GM12874 (cell line): ENCODE measurements at regions not wholly inside any gene's neighbourhood (a gene's known extent, or its start where the extent isn't known, plus 50 kb on each side); places are given as distances from the start of the nearest gene placed in this dataset.

ENCODE experiments used
- TF ChIP-seq, protein P1 (sequence below): IDR thresholded peaks from 2 replicates; pipeline ENCODE4 v1.5.1; 2011; ENCODE audit warnings: low read depth, mild to moderate bottlenecking, control low read depth, low read length, moderate library complexity; ENCODE audit not compliant: insufficient read depth

DNA sequence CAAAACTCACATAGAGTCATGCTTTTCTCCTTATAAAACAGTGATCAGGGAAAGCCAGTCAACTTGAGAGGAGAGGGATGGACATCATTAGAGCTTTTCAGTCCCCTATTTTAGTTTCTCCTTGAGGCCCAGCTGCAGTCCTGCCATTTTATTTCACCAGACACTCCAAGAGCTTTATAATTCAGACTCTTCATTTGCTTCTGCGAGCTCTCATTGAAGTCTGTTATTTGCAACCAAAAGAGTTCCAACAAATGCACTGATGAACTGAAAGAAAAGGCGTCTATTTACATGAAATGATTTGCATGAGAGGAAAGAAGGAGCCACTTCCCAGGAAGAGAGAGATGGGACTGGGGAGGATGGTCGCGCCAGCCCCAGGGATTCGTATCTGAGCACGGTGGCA, 86.8 kb downstream of the NDUFA12 start:
- TF ChIP-seq, protein P1, sequence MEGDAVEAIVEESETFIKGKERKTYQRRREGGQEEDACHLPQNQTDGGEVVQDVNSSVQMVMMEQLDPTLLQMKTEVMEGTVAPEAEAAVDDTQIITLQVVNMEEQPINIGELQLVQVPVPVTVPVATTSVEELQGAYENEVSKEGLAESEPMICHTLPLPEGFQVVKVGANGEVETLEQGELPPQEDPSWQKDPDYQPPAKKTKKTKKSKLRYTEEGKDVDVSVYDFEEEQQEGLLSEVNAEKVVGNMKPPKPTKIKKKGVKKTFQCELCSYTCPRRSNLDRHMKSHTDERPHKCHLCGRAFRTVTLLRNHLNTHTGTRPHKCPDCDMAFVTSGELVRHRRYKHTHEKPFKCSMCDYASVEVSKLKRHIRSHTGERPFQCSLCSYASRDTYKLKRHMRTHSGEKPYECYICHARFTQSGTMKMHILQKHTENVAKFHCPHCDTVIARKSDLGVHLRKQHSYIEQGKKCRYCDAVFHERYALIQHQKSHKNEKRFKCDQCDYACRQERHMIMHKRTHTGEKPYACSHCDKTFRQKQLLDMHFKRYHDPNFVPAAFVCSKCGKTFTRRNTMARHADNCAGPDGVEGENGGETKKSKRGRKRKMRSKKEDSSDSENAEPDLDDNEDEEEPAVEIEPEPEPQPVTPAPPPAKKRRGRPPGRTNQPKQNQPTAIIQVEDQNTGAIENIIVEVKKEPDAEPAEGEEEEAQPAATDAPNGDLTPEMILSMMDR = no peak

DNA sequence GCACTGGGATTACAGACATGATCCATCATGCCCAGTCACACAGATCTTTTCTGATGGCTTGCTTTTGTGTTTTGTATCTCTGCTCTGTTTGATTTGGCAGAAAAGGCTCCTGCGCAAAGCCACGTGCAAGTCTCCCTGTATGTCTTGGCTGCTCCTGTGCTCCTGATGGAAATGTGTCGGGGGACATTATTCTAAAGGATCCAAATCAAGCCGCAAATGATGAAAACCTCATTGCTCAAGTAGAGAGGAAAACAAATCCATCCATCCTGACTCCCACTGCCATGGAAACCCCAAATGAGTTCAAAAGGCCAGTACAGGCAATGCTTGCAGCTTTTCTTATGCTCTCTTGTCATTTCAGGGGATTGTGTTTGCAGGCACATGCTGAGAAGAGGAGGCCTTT, 93.8 kb downstream of the NDUFA12 start:
- TF ChIP-seq, protein P1 = no peak

DNA sequence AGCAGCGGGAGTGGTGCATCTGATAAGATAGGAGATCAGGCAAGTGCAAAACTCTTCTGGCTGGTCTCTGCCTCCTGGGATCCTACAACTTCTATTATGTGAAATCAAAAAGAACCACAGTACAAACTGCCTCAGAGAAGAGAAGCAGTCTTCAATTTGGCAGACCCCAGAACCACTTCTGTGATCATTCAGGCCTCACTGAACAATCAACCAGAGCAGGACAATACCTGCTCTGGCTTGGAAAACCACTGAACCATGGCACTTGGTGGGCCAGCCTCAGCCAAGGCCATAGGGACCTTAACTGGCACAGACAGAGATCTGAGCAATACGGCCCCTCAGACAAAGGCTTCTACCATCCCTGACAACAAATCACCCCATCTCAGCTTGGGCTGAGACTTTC, 103.0 kb downstream of the NDUFA12 start:
- TF ChIP-seq, protein P1 = no peak

DNA sequence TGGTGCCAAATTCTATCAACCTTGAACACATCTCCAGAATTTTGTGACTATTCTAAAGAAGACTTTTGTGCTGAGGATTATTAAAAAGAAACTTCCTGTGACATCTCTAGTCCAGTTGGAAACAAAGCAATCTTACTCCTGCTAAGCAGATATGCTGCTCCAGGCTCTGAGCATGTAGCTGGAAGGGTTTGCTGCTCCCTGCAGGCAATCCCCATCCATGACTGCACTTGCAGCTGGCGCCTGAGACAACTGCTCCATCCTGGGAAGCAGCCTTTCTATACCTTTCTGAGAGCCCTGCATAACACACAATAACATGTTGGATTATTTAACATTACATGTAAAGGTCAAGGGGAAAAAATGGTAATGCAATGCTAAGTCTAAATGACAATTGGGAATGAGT, 105.1 kb downstream of the NDUFA12 start:
- TF ChIP-seq, protein P1 = no peak

DNA sequence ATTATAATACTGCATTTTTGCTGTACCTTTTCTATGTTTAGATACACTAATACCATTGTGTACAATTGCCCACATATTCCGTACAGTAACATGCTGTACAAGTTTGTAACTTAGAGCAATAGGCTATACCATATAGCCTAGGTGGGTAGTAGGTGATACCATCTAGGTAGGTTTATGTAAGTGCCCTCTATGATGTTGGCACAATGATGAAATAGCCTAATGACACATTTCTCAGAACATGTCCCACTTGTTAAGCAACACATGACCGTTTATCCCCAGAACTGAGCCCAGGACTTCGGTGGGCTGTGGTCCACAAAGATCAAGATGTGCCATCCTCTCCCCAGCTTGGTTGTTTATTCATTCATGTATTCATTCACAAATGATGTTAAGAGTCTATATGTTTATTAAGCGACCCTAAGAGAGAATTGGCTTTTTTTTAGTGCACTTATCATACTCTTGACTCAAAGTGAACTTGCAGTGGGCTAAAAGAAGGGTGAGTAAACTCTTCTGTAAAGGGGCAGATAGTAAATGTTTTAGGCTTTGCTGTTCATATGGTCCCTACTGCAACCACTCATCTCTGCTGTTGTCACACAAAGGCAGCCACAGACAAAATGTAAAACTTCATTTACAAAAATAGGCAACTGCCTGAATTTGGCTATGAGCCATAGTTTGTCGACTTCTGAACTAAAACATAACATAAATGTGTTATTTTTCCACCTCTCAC, 110.8 kb downstream of the NDUFA12 start:
- TF ChIP-seq, protein P1 = no peak

DNA sequence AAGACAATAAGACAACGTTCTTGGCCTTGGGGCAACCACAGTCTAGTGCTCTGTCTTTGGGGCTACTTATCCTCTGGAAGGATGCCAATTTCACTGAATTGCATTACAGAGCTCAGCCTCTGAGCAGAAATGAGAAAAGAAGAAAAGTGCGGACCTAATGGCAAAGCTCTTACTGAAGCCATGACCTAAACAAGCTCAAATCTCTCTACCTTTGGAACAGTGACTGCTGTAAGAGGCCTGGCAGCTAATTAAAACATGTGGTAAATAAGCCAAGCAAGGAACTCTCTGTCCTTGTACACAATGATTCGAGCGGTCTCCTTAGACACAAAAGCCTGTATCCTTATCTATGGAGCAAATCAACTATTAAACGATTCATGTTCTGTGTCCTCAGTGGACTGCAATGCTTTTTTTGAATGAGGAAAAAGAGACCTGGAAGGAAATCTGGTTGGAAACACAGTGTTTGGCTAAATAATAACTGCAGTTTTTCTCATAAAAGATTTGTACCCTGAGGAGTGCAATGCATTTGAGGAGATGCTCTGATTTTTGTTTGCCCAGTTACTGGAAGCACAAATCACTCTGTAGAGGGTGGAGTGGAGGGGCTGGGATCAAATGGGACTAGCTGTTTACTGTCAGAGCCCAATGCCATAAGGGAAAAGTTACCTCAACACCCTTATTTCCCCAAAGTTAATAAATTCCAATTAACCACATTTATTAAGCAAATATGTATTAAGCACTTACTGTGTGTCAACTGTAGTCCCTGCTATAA, 113.9 kb downstream of the NDUFA12 start:
- TF ChIP-seq, protein P1 = no peak

DNA sequence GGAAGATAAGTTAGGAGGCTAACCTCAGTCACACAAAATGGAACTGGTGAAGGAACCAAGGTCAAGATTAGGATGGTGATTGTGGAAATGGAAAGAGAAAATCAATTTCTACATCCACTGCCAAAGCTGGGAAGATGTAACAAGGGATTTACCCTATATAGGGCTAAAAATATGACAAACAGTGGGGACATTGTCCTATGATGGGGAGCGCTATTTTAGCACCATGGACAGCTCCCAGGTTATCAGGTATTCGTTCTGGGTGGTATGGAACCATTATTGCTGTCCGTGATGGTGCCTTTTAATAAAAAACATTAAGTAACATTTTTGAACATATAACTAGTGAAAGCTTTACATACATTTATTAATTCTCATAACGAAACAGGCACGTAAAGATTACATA, 124.0 kb downstream of the NDUFA12 start:
- TF ChIP-seq, protein P1 = no peak
